Activated naive CD8-positive, alpha-beta T cell (primary cell): ENCODE measurements at regions not wholly inside any gene's neighbourhood (a gene's known extent, or its start where the extent isn't known, plus 50 kb on each side); places are given as distances from the start of the nearest gene placed in this dataset.
A peak's percentile ranks its signal among the peaks of the same experiment; 100 is the strongest.

Experiments used
- H3K27ac Mint-ChIP-seq: one replicate; pipeline ENCODE4 v1.8.0; 2021; ENCODE audit warnings: mixed read lengths
- H3K27me3 Mint-ChIP-seq: one replicate; pipeline ENCODE4 v1.8.0; 2021; ENCODE audit warnings: mixed read lengths
- H3K36me3 Mint-ChIP-seq: one replicate; pipeline ENCODE4 v1.8.0; 2021; ENCODE audit warnings: mixed read lengths
- H3K4me1 Mint-ChIP-seq: one replicate; pipeline ENCODE4 v1.8.0; 2021; ENCODE audit warnings: low read depth, mixed read lengths
- H3K4me3 Mint-ChIP-seq: one replicate; pipeline ENCODE4 v1.8.0; 2021; ENCODE audit warnings: mild to moderate bottlenecking, mixed read lengths
- H3K9me3 Mint-ChIP-seq: one replicate; pipeline ENCODE4 v1.8.0; 2021; ENCODE audit warnings: low read depth, mixed read lengths

DNA sequence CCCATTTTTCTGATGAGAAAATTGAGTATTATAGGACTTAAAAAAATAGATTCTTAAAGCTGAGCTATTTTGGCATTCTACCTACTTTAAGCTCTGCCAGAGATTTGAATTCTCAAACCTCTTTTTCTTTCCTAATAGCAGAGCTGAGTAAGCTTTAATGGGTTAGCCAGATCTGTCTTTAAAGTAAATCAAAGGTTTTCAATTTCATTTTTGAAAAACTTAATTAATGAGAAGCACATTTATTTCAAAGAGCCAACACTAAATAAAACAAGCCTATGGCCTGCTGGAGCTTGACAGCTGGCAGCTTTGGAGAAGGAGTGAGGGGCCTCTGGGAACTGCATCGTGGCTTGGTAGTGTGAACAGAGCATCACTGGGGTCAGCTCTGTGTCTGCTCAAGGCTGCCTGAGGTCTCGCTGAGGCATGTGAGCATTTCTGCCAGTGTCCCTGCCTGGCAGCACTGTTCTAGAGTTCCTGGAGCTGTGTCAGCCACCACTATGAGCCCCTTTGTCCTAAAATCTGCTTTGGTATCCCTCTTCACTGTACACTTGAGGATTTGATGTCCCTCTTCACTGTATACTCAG is 50.4 kb upstream of the PRSS23 start:
- Mint-ChIP-seq H3K36me3 (no peaks in the 10 kb centered on the region), H3K27me3 (peaks cover 1% of the 10 kb centered on the region), H3K4me1 (no peaks in the 10 kb centered on the region), H3K4me3 (no peak overlapping the region), H3K9me3 (no peaks in the 10 kb centered on the region), H3K27ac (no peak overlapping the region)

DNA sequence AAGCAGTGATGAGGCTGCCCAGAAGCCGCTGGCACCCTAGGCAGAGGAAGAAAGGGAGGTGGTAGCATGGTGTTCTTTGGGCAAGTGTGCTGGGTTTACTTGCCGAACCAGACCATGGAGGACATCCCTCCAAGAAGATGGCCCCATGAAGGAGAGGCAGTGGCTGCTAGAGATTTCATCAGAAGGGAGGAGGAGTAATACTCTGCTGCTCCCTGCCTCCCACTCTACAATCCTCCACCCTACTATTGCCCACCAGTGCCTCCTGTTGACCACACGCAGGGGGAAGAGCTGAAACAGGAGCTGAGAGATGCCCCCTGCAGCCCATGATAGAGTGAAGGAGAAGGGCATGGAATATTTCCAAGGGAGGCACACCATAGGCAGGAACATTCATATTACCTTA is 51.0 kb upstream of the PRSS23 start:
- Mint-ChIP-seq H3K36me3 (no peaks in the 10 kb centered on the region), H3K4me1 (no peaks in the 10 kb centered on the region), H3K27me3 (peaks cover 1% of the 10 kb centered on the region), H3K9me3 (no peaks in the 10 kb centered on the region), H3K4me3 (no peak overlapping the region), H3K27ac (no peak overlapping the region)

DNA sequence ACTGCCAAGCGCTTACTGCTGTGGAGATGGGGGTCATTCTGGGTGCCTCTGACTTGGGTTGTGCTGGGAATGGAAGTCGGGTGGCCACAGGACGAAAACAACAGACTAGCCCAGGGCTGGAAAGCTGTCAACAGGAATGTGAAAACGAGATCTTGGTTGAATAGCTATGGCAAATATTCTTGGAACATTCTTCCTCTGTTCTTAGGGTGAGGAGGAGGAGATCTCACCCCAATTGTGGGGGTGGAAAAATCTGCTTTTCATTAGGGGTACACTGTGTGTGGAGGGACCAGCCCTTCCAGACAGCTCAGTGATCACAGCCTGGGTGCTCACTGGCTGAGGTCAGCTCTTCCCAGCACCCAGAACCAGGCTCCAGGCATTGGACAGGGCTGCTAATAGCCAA is 52.0 kb upstream of the PRSS23 start:
- Mint-ChIP-seq H3K27ac (no peak overlapping the region), H3K36me3 (no peaks in the 10 kb centered on the region), H3K27me3 (peaks cover 1% of the 10 kb centered on the region), H3K4me3 (no peak overlapping the region), H3K9me3 (no peaks in the 10 kb centered on the region), H3K4me1 (no peaks in the 10 kb centered on the region)

DNA sequence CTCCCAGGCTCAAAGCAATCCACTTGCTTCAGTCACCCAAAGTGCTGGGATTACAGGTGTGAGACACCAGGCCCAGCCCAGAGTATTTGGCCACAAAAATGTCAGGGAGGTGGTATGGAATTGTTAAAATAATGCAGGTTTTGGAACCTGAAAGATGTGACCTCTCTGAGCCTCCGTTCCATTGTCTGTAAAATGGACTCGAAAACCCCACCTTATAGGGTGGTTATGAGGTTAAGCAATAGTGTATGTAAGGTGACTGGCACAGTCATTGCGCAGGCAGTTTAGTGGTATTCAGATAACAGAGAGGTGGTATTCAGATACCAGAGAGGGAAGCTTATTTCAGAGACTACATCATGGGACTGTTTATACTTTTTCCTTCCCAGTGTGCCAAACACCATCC is 52.5 kb upstream of the PRSS23 start:
- peaks cover 1% of the 10 kb centered on the region for H3K27me3 Mint-ChIP-seq
- H3K4me3 Mint-ChIP-seq: no peak overlapping the region
- no peaks in the 10 kb centered on the region for H3K36me3 Mint-ChIP-seq
- H3K27ac Mint-ChIP-seq: no peak overlapping the region
- no peaks in the 10 kb centered on the region for H3K4me1 Mint-ChIP-seq
- H3K9me3 Mint-ChIP-seq: no peaks in the 10 kb centered on the region

DNA sequence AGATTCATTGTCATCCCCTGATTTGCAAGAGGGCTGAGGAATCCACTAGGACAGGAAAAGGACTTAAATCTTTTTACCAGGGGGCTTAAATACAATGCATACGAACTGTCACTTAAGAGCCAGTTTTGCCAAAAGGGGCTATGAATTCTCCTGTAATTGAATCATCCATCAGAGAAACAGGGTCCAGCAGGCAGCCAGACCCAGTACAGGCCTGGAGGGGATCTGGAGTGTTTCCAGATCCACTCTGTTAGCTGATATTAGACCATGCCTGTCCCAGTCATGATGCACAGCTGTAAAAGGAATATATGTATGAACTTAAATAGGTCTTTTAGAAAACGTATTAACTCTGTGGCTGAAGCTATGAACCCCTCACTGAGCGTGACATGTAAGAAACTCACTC is 53.8 kb upstream of the PRSS23 start:
- Mint-ChIP-seq H3K9me3 (no peaks in the 10 kb centered on the region), H3K27me3 (peaks cover 1% of the 10 kb centered on the region), H3K4me1 (no peaks in the 10 kb centered on the region), H3K4me3 (no peak overlapping the region), H3K27ac (no peak overlapping the region), H3K36me3 (no peaks in the 10 kb centered on the region)

DNA sequence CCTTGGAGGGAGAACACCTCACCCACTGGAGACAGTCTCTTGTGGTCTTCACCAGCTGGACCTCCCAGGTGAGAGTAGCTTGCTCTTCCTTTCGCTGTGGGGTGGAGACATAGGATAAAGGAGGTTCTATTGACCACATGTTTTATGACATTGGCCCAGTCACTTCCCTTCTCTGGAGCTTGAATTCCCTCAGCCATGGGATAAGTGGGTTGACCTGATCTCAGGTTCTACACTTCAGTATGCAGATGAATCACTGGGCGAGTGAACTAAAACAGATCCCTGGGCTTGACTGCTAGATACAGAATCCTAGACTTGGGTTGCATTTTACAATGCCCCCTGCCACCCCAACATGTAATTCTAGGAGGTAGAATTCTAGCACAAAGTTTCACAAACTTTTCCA is 54.8 kb upstream of the PRSS23 start:
- H3K9me3 Mint-ChIP-seq: no peaks in the 10 kb centered on the region
- H3K36me3 Mint-ChIP-seq: no peaks in the 10 kb centered on the region
- no peaks in the 10 kb centered on the region for H3K4me1 Mint-ChIP-seq
- H3K27me3 Mint-ChIP-seq: peaks cover 1% of the 10 kb centered on the region
- no peak overlapping the region for H3K27ac Mint-ChIP-seq
- H3K4me3 Mint-ChIP-seq: no peak overlapping the region

DNA sequence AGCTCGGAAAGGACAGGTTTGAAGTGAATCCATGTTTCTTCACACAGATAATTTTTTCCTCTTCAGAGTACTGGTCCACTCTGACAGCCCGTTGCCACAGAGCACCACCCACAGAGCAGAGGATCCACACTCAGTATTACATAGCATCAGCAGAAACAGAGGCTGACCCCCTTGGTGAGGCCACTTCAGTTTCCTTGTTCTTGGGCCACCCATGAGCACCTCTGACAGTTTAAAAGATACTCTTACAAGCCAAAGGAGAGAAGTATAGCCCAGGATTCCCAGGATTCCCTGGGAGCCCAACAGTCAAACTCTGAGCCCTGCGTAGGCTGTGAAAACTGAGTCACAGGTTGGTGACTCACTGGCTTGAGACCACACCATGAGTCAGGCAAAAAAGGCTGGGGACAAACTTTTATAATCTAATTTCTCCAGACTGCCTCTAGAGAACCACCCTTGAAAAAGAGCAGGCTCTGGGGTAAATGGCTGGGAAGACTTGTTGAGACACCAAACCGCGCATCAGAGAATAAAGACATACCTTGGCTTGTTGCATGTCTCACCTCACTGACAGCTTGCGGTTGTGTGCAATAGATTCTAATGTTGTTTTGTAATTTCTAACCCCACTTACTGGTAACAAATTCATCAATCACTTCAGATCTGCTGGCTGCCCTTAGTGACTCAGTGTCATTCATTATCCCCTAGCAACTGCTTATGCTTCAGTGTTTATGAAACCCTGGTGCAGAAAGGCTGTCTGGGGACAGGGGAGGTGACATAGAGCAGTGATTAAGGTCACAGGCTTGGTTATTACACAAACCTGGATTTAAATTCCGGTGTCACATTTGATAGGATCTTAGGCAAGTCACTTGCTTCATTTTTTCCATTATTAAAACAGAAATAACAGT is 56.9 kb upstream of the PRSS23 start:
- Mint-ChIP-seq H3K36me3 (no peaks in the 10 kb centered on the region), H3K27ac (peak overlapping the region; percentile 4), H3K4me3 (no peak overlapping the region), H3K9me3 (no peaks in the 10 kb centered on the region), H3K27me3 (peaks cover 2% of the 10 kb centered on the region), H3K4me1 (no peaks in the 10 kb centered on the region)

DNA sequence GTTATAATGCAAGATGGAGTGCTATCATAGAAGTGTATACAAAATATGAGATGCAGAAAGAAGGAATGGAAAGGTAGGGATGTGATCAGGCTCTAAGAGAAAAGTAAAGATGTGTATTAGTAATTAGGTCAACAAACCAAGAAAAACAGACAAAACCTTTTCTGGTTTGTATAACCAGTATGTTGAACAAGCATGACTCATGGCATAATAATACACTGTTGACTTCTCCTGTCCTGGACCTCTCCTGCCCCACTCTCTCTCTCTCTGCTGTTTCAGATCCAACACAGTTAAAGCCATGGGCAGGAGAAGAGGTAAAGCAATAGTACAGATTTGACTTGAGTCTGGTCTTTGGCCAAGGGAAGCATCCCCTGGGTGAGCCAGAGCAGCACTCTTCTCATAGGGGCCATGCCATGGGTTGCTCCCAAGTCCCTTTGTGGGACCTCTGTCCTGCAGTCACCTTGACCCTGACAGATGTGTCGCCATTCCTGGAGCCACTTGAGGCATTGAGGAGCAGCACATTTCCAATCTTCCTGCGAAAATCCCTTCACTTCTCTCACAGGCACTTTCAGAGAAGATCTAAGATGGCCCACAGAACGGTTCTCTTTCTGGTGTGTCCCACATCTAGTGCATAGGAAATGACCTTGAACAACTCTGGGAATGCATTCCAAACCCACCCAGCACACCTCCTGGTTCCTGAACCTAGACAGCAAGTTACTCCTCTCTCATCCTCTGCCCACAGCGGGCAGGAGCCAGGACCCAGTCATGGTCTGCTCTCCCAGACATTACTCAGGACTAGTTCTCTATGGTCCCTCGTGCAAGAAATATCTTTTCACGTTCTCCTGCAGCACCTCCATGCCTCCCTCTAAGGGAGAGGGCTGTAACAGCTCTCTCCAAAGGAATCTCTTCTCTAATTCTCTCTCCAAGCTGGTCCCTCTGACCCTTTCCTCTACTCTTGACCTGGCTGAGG is 58.2 kb upstream of the PRSS23 start:
- H3K9me3 Mint-ChIP-seq: no peaks in the 10 kb centered on the region
- no peak overlapping the region for H3K4me3 Mint-ChIP-seq
- H3K36me3 Mint-ChIP-seq: no peaks in the 10 kb centered on the region
- H3K4me1 Mint-ChIP-seq: no peaks in the 10 kb centered on the region
- H3K27ac Mint-ChIP-seq: no peak overlapping the region
- peaks cover 2% of the 10 kb centered on the region for H3K27me3 Mint-ChIP-seq

DNA sequence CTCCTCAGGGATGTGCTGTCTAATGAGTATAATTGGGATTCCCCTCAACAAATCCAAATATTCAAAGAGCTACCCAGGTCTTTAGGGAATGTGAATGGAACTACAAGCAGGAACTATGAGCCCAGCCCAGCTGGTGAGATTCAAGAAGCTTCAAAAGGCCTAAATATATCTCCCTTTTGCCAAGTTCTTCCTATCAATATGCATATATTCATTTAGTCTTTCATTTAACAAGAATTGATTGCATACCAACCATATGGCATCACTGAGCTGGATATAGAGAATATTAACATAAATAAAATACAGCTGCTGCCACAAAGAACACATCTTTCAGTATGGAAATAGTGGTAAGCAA is 58.9 kb upstream of the PRSS23 start:
- Mint-ChIP-seq H3K4me3 (no peak overlapping the region), H3K27me3 (peaks cover 2% of the 10 kb centered on the region), H3K36me3 (no peaks in the 10 kb centered on the region), H3K4me1 (no peaks in the 10 kb centered on the region), H3K27ac (no peak overlapping the region), H3K9me3 (no peaks in the 10 kb centered on the region)

DNA sequence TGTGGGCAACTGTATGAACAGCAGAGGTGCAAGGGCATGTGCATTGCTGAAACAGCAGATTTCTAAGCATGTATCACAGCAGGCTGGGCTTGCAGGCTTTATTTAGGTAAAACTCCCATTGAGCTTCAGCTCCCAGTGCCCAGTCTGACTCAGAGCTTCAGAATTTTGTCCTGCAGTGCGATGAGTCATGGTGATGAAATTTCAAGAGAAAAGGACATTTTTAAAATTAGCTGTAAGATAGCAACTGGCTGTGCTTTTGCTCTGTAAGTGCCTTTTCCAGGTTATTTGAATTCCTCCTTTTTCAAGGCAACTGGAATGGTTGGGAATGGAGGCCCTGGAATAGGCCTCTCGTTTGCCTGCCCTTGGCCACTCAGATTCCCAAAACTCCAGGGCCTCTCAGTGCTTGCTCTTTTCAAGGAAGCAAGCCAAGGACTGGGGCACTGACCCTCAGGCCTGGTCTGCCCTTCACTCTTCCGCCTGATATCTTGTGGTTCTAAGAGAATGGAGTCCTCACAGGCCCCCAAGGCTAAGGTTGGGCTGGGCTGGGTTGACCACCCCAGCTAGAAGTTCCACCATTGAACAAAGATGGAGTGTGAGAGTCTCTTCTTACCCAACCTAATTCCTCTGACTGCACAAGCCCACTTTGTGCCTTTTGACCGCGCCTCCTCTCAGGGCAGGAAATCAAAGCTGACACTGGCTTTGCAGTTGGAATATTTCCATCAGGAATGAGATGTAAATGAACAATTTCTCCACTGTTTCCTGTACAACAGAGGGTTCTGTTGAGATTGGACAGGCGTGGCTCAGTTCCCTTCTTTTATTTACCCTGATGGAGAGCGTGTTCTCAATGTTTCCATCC is 59.5 kb upstream of the PRSS23 start:
- no peaks in the 10 kb centered on the region for H3K4me1 Mint-ChIP-seq
- no peak overlapping the region for H3K27ac Mint-ChIP-seq
- no peak overlapping the region for H3K4me3 Mint-ChIP-seq

DNA sequence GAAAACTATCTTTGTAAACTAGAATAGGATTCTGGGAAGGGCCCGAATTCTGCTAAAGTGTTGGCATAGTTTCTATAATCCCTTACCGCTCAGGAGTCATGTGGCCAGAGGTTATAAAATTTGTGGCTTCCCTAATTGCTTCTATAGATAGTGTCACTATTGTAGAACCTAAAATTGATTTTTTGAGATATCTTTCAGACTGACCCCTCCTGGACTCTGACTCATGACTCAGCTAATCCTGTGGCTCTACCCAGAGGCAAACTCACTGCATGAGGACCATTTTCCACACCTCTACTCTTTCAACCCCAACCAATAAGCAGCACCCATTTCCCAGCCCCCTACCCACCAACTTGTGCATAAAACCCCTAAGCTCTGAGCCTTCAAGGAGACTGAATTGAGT is 61.8 kb upstream of the PRSS23 start:
- H3K9me3 Mint-ChIP-seq: no peaks in the 10 kb centered on the region
- H3K36me3 Mint-ChIP-seq: no peaks in the 10 kb centered on the region
- no peaks in the 10 kb centered on the region for H3K4me1 Mint-ChIP-seq
- peaks cover 2% of the 10 kb centered on the region for H3K27me3 Mint-ChIP-seq
- no peak overlapping the region for H3K4me3 Mint-ChIP-seq
- H3K27ac Mint-ChIP-seq: no peak overlapping the region

More for the DNA sequence above, 59.5 kb upstream of the PRSS23 start:
- no peaks in the 10 kb centered on the region for H3K36me3 Mint-ChIP-seq
- H3K9me3 Mint-ChIP-seq: no peaks in the 10 kb centered on the region
- peaks cover 2% of the 10 kb centered on the region for H3K27me3 Mint-ChIP-seq

DNA sequence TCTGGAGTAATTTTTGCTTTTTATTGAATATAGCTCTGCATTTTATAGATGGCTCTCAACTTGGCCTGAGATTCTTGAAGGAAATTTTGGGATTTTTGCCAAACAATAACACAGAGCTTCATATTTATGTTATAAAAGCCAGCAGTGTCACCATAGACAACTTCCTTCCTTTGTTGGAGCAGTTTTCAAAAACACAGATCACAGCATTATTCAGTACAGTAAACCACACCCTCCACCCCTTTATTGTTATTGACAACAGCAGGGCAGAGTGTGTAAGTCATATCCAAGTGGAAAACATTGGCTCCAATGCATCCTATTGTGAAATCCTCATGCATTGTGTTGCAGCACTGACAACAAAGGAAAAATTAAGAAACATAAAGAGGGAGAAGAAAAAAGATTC is 62.6 kb upstream of the PRSS23 start:
- Mint-ChIP-seq H3K9me3 (no peaks in the 10 kb centered on the region), H3K4me3 (no peak overlapping the region), H3K27me3 (peaks cover 2% of the 10 kb centered on the region), H3K4me1 (no peaks in the 10 kb centered on the region), H3K27ac (no peak overlapping the region), H3K36me3 (no peaks in the 10 kb centered on the region)

DNA sequence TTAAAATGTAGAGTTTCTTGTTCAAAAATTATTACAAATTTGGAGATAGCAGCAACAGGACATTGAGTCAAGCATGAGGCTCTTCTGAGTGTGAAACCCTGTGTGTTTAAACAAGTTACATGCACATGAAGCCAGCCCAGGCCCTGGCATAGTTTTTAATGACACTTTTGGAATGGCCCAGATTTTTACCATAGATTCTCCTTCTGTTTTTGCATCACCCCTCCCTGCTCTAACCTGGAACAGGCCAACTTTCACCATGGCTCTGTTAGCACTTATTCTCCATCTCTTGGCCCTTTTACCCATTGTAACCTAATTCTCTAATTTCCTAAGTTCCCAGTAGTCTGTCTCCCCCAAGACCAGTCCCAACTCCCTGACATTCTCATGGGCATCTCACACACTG is 63.1 kb upstream of the PRSS23 start:
- no peaks in the 10 kb centered on the region for H3K36me3 Mint-ChIP-seq
- no peaks in the 10 kb centered on the region for H3K9me3 Mint-ChIP-seq
- no peak overlapping the region for H3K4me3 Mint-ChIP-seq
- H3K27ac Mint-ChIP-seq: no peak overlapping the region
- H3K27me3 Mint-ChIP-seq: peaks cover 2% of the 10 kb centered on the region
- H3K4me1 Mint-ChIP-seq: no peaks in the 10 kb centered on the region

DNA sequence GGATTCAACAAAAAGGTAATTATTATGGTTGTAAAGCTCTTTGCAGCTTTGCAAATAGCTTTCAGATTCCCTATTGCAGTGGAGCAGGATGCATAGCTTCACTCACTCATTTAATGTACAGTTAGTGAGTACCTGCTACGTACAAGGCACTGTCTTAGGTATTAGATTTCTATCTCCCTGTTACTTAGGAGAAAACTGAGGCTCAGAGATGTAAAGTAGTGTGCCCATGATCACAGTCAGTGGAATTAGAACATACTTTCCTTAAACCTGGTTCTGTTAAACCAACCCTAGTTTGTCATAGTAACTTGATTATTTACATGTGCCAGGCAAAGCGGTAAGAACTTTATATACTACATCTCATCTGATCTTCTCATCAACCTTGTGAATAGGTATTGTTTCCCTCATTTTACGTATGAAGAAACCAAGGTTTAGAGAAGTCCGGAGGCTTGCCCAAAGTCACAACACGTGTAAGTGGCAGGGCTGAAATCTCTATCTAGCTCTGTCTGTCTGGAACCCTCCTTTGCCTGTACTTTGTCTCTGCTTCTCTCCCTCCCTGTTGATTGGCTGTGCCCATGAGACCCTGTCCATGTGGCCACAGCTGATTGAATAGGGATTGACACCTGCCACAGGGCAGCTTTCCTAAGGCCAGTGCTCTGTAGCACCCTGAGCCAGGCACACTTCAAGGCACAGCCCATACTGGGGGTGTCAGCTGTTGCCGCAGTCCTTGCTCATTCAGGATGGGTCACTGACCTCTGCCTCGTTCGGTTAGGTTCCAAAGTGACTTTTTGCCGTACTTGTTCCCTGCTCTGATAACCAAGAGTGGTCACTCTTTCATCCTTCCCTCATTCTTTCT is 63.8 kb upstream of the PRSS23 start:
- H3K9me3 Mint-ChIP-seq: no peaks in the 10 kb centered on the region
- H3K27me3 Mint-ChIP-seq: peaks cover 2% of the 10 kb centered on the region
- H3K4me1 Mint-ChIP-seq: no peaks in the 10 kb centered on the region
- no peak overlapping the region for H3K4me3 Mint-ChIP-seq
- no peak overlapping the region for H3K27ac Mint-ChIP-seq
- no peaks in the 10 kb centered on the region for H3K36me3 Mint-ChIP-seq
